HG02870 (cell line): ENCODE measurements at regions not wholly inside any gene's neighbourhood (a gene's known extent, or its start where the extent isn't known, plus 50 kb on each side); places are given as distances from the start of the nearest gene placed in this dataset.

ENCODE experiments used
- ATAC-seq: cut with Tn5 transposase; IDR thresholded peaks from one replicate; pipeline ENCODE4 v1.9.1; 2021; ENCODE audit warnings: mild to moderate bottlenecking, moderate library complexity; ENCODE audit not compliant: unreplicated experiment

- no peak for ATAC-seq
Measured at GRCh38 chr12:77630790-77631445, 199.8 kb upstream of the NAV3 start.

GRCh38 chr12:77630344-77630743, 200.3 kb upstream of the NAV3 start:
- no peak for ATAC-seq

- no peak for ATAC-seq
Measured at GRCh38 chr12:77629141-77629540, 201.6 kb upstream of the NAV3 start.

- ATAC-seq = no peak
Measured at GRCh38 chr12:77625441-77625840, 205.3 kb upstream of the NAV3 start.

- ATAC-seq = no peak
Measured at GRCh38 chr12:77619425-77619824, 211.3 kb upstream of the NAV3 start.

- ATAC-seq = no peak
Measured at GRCh38 chr12:77617818-77618217, 212.9 kb upstream of the NAV3 start.

- ATAC-seq = no peak
Measured at GRCh38 chr12:77615332-77615731, 215.4 kb upstream of the NAV3 start.

GRCh38 chr12:77613411-77613810, 217.3 kb upstream of the NAV3 start:
- ATAC-seq = no peak

- no peak for ATAC-seq
Measured at GRCh38 chr12:77610446-77610845, 220.2 kb upstream of the NAV3 start.

GRCh38 chr12:77609016-77609415, 221.7 kb upstream of the NAV3 start:
- no peak for ATAC-seq

GRCh38 chr12:77608271-77608824, 222.3 kb upstream of the NAV3 start:
- no peak for ATAC-seq

- no peak for ATAC-seq
Measured at GRCh38 chr12:77606348-77606747, 224.3 kb upstream of the NAV3 start.

GRCh38 chr12:77603946-77604345, 226.7 kb upstream of the NAV3 start:
- no peak for ATAC-seq

- no peak for ATAC-seq
Measured at GRCh38 chr12:77601069-77601468, 229.6 kb upstream of the NAV3 start.

- ATAC-seq = no peak
Measured at GRCh38 chr12:77600468-77600843, 230.2 kb upstream of the NAV3 start.

GRCh38 chr12:77599782-77600467, 230.8 kb upstream of the NAV3 start:
- no peak for ATAC-seq

- no peak for ATAC-seq
Measured at GRCh38 chr12:77594366-77594765, 236.3 kb upstream of the NAV3 start.

GRCh38 chr12:77592836-77593235, 237.9 kb upstream of the NAV3 start:
- no peak for ATAC-seq

GRCh38 chr12:77591959-77592743, 238.5 kb upstream of the NAV3 start:
- no peak for ATAC-seq

- no peak for ATAC-seq
Measured at GRCh38 chr12:77590306-77590705, 240.4 kb upstream of the NAV3 start.

GRCh38 chr12:77584860-77585259, 245.8 kb upstream of the NAV3 start:
- ATAC-seq = no peak
